Stimulated activated CD8-positive, alpha-beta memory T cell treated with anti-CD3 and anti-CD28 coated beads, Interleukin-4, amount 100 ng/mL, for 4 hours (primary cell): ENCODE measurements at regions not wholly inside any gene's neighbourhood (a gene's known extent, or its start where the extent isn't known, plus 50 kb on each side); places are given as distances from the start of the nearest gene placed in this dataset.
"Not testable (repeated sequence)": the region's sequence is repeated elsewhere in the genome, so short reads cannot be mapped to it uniquely, and the experiment has no call there.

Source experiments
- DNase-seq, 2 donors: peaks; one replicate each; pipeline ENCODE4 v3.0.0-alpha.2; 2020; ENCODE audit warnings: low read depth in 2 of 2, low spot score in 1 of 2

GRCh38 chr1:195851016-195851601, 757.1 kb downstream of the KCNT2 start:
- no peak for DNase-seq

- no peak for DNase-seq
These were observed 759.1 kb downstream of the KCNT2 start for GRCh38 chr1:195849180-195849579.

GRCh38 chr1:195847957-195848875, 760.0 kb downstream of the KCNT2 start:
- not testable (repeated sequence) for DNase-seq

DNA sequence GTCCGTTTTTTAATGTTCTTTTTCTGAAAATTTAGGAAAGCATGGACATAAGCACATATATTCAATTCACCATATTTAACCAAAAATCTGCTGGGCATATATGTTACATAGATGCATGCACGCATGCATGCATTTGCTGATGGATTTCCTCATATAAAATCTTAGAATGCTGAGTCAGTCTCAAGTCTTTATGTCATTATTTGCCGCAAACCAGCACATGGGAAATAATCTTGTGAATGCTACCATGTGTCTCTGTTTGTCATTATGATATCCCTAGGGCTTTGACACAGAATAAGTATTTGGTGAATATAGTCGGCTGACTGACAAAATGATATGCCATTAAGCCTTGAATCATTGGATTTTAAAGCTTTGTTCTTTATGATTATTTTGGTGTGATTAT, 776.5 kb downstream of the KCNT2 start:
- DNase-seq: no peak

DNA sequence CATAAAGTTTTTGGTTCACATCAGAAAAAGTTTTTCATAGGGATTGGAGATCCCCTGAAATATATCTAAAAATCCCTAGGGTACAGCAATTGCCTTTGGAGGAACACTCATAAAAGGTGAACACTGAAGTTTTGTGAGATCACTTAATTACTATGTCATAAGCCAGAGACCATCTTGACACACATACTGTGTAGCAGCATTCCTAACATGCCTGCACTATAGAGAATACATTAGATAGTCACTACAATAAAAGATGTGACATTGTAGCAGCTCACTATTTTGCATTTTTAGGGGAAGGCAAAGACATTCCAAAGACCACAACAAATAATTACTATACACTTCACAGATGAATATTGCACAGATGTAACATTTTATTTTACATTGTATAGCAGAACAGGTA, 779.9 kb downstream of the KCNT2 start:
- no peak for DNase-seq

DNA sequence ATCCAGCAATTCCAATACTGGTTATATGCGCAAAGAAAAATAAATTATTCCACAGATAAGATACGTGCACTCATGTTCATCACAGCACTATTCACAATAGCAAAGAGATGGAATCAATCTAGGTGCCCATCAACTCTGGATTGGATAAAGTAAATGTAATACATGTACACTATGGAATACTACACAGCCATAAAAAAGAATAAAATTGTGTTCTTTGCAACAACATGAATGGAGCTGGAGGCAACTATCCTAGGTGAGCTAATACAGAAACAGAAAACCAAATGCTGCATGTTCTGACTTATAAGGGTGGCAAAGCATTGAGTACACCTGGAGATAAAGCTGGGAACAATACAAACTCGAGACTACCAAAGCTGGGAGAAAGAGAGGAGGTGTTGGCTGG, 787.3 kb downstream of the KCNT2 start:
- no peak for DNase-seq

DNA sequence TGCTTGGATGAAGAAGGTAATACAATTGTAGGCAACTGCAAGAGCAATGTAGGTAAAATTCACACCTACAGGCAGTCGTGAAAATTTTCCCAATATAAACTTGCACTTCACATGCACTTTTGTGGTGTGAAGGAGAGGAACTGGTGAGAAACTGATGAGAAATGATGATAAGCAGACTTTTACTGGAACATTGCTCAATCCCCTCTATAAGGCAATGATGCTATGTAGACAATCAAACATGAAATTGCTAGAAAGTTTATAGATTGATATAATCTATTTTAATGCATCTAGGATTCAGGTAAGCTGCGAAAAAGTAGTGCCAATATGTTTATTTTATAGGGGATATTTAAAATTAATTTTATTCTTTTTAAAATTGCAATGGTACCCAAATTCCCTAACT, 802.2 kb downstream of the KCNT2 start:
- no peak for DNase-seq

DNA sequence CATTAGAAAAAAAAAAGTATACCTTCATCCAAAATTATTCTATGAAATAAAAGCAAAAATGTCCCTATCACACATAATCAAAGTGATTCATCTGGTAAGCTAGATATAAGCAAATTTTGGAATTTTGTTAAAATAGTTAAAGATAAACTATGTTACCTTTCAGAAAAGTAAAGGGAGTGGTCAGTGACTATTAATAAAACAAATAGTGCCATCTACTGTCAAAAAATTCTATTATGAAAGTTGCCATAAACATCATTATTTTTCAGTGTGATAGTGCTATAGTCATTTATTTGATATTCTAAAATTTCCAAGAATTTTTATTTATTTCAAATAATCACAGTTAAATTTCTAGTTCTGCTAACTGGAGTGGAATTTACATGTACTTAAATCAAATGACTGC, 803.7 kb downstream of the KCNT2 start:
- DNase-seq: no peak

- no peak for DNase-seq
These were observed 809.2 kb downstream of the KCNT2 start for GRCh38 chr1:195799016-195799415.

GRCh38 chr1:195794225-195794624, 814.0 kb downstream of the KCNT2 start:
- DNase-seq: no peak

DNA sequence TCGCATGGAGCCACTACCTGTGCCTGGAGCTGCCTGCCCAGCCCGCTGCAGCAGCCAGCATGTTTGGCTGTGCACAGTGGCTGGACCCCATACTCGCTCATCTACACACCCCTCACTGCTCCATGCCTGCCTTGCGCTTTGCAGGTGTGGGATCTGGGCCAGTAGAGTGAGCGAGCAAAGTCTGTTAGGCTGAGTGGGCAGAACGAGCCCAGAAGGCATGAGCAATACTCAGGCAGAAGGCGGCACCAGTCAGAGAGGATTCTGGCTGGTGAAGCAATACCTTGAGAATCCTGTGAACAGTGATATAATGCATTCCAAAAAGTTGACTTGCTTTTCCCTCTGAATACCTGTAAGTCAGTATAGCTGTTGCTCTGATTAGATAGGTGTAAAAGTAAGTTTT, 816.4 kb downstream of the KCNT2 start:
- DNase-seq: no peak

GRCh38 chr1:195790514-195791168, 817.6 kb downstream of the KCNT2 start:
- DNase-seq: no peak

- no peak for DNase-seq
These were observed 818.9 kb downstream of the KCNT2 start for GRCh38 chr1:195789321-195789720.

- DNase-seq: no peak
These were observed 819.5 kb downstream of the KCNT2 start for GRCh38 chr1:195788721-195789120.

GRCh38 chr1:195785830-195786229, 822.4 kb downstream of the KCNT2 start:
- DNase-seq: no peak

DNA sequence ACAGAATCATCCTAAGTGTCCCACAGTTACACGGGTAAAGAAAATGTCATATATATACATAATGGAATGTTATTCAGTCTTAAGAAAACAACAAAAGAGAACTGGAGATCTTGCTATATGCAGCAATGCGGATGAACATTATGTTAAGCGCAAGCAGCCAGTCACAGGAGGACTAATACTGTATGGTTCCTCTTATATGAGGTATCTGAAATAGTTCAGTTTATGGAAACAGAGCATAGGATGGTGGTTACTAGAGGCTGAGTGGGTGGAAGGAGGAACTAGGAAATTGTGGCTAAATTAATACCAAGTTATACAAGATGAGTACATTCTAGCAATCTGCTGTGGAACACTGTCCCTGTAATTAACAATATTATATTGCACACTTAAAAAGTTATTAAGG, 834.3 kb downstream of the KCNT2 start:
- DNase-seq: no peak

DNA sequence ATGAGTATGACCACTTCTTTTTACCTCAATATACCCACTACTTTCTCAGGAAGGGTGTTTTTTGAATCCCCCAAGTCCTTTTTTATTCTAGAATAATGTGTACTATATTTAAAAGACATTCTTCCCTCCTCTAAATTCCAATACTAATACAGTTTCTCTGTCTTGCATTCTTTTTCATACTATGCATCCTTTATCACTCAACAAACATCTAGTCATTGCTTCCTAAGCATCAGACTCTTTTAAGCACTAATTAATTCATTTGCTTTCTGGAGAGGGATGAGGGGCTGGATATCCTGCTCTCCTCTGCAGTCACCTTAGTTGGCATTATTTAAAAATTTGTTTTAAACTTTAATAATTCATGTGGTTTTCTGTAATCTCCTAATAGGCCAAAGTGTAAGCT, 838.8 kb downstream of the KCNT2 start:
- no peak for DNase-seq

- DNase-seq: no peak
These were observed 839.3 kb downstream of the KCNT2 start for GRCh38 chr1:195768936-195769335.

DNA sequence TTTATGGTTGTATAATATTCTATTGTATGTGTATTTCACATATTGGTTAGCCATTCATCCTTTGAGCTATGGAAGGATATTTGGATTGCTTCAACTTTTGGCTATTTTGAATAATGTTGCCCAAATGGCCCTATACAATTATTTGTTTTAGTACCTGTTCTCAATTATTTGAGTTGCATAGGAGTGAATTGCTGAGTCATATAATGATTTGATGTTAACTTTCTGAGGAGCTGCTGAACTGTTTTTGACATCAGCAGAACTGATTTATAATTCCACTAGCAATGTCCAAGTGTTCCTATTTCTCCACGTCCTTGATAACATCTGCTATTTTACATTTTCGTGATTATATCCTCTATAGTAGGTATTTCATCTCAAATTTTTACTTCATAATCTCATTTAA, 839.9 kb downstream of the KCNT2 start:
- no peak for DNase-seq

GRCh38 chr1:195766709-195767108, 841.5 kb downstream of the KCNT2 start:
- no peak for DNase-seq

- DNase-seq: no peak
These were observed 843.1 kb downstream of the KCNT2 start for GRCh38 chr1:195765099-195765498.

DNA sequence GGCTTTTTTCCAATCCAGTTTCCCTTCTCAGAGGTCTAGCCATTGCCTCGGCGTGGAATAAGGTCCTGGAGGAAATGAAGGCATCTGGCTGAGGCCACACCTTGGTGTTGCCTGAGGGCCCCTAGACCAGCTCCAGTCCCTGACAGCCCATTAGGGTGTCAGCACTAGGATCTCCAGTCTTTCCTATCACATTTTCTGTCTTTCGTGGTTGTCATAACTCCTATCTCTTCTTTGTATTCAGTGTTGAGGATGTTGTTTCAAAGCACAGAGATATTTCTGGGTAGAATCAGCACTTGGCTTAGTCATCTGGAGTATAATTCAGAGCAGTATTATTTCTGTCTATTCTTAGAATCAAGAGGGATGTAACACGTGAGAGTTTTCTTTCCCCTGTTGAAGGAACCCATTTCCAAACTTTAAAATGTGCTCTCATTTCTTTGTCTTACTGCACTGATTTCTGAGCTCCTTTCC, 844.3 kb downstream of the KCNT2 start:
- DNase-seq: no peak
